CD4-positive, alpha-beta T cell (primary cell): ENCODE measurements at regions not wholly inside any gene's neighbourhood (a gene's known extent, or its start where the extent isn't known, plus 50 kb on each side); places are given as distances from the start of the nearest gene placed in this dataset.

Experiments used
- ATAC-seq: fragments of 200-7000 bp; cut with Tn5 transposase; one replicate; pipeline ENCODE4 v1.10.0; 2022; ENCODE audit warnings: mild to moderate bottlenecking; ENCODE audit not compliant: poor library complexity
- CTCF ChIA-PET: fragments of 350-600 bp; sonication (Branson Sonifier 250); formaldehyde crosslinking; loops from one replicate; lab custom pipeline; 2021; ENCODE audit warnings: antibody characterized with exemption, inconsistent platforms; lab: Charles Lee
- POLR2A ChIA-PET: fragments of 350-600 bp; sonication (Branson Sonifier 250); formaldehyde crosslinking; loops from one replicate; lab custom pipeline; 2021; ENCODE audit warnings: antibody characterized with exemption, inconsistent platforms; lab: Charles Lee
- DNase-seq, 14 experiments: peaks; one replicate each; pipeline ENCODE4 v3.0.0-alpha.2; 2013 to 2020; ENCODE audit warnings: mixed read lengths in 2 of 14
- H3K27ac ChIP-seq, 2 donors: one replicate each; pipeline versions ENCODE4 v1.5.1 to v1.7.0; 2013; ENCODE audit warnings: low read length in 2 of 2, low read depth in 1 of 2, mild to moderate bottlenecking in 1 of 2
- H3K27me3 ChIP-seq, 2 experiments: 1 replicate in 1 of 2; 2 replicates in 1 of 2; pipeline versions ENCODE4 v1.6.1 to v1.7.0; 2013; ENCODE audit warnings: low read length in 2 of 2, control low read depth in 1 of 2, mild to moderate bottlenecking in 1 of 2, moderate library complexity in 1 of 2; ENCODE audit not compliant: insufficient read depth in 2 of 2, control insufficient read depth in 1 of 2
- H3K36me3 ChIP-seq: one replicate; pipeline ENCODE4 v1.6.1; 2013; ENCODE audit warnings: low read length, control low read depth; ENCODE audit not compliant: insufficient read depth
- H3K4me1 ChIP-seq: one replicate; pipeline ENCODE4 v1.6.1; 2013; ENCODE audit warnings: low read length, control low read depth; ENCODE audit not compliant: insufficient read depth
- H3K4me3 ChIP-seq: one replicate; pipeline ENCODE4 v1.5.1; 2013; ENCODE audit warnings: mild to moderate bottlenecking, low read length, moderate library complexity
- H3K9me3 ChIP-seq, 2 experiments: 1 replicate in 1 of 2; 2 replicates in 1 of 2; pipeline versions ENCODE4 v1.6.1 to v1.7.0; 2013; ENCODE audit warnings: low read length in 2 of 2, mild to moderate bottlenecking in 2 of 2, control low read depth in 1 of 2, moderate library complexity in 1 of 2; ENCODE audit not compliant: control insufficient read depth in 1 of 2, insufficient read depth in 1 of 2
- H3K27ac Mint-ChIP-seq: one replicate; pipeline ENCODE4 v1.8.0; 2020; ENCODE audit warnings: mixed read lengths
- H3K27me3 Mint-ChIP-seq: one replicate; pipeline ENCODE4 v1.8.0; 2021; ENCODE audit warnings: mixed read lengths
- H3K36me3 Mint-ChIP-seq: one replicate; pipeline ENCODE4 v1.8.0; 2021; ENCODE audit warnings: low read depth, mixed read lengths
- H3K4me1 Mint-ChIP-seq: one replicate; pipeline ENCODE4 v1.8.0; 2021; ENCODE audit warnings: low read depth, mixed read lengths
- H3K4me3 Mint-ChIP-seq: one replicate; pipeline ENCODE4 v1.8.0; 2020; ENCODE audit warnings: mild to moderate bottlenecking, mixed read lengths
- H3K9me3 Mint-ChIP-seq: one replicate; pipeline ENCODE4 v1.8.0; 2020; ENCODE audit warnings: mixed read lengths
- CTCF ChIP-seq: fragments of 200-600 bp; IDR thresholded peaks from one replicate; pipeline ENCODE4 v1.8.0; 2022; ENCODE audit warnings: antibody characterized with exemption, mild to moderate bottlenecking
- intact Hi-C, 2 experiments: fragments of 100-400 bp; cut with DNase I in 1 of 2; cut with micrococcal nuclease in 1 of 2; formaldehyde crosslinking; loops; one replicate each; pipeline versions ENCODE4 v1.15.1 to v1.9.0; 2023 to 2025; cut with DNase I, micrococcal nuclease

- Histone ChIP-seq H3K27ac (no peak overlapping the region), H3K9me3 (peaks cover 0 to 5% of the 10 kb centered on the region in 2 experiments), H3K27me3 (peaks cover 2 to 11% of the 10 kb centered on the region in 2 experiments), H3K4me3 (no peak overlapping the region), H3K4me1 (no peaks in the 10 kb centered on the region), H3K36me3 (no peaks in the 10 kb centered on the region)
- ATAC-seq (no peak), DNase-seq (no peak)
- peaks cover 4% of the 10 kb centered on the region for H3K9me3 Mint-ChIP-seq
- H3K27me3 Mint-ChIP-seq = peaks cover 41% of the 10 kb centered on the region
- no peak overlapping the region for H3K4me3 Mint-ChIP-seq
- H3K27ac Mint-ChIP-seq = no peak overlapping the region
- no peaks in the 10 kb centered on the region for H3K4me1 Mint-ChIP-seq
- ChIA-PET CTCF (no interaction called here), POLR2A (no interaction called here)
- no peaks in the 10 kb centered on the region for H3K36me3 Mint-ChIP-seq
- no peak for TF ChIP-seq CTCF
- intact Hi-C loops = no loop called here
These were observed 118.0 kb upstream of the CRHR1 start for GRCh38 chr17:45666046-45666600.

DNA sequence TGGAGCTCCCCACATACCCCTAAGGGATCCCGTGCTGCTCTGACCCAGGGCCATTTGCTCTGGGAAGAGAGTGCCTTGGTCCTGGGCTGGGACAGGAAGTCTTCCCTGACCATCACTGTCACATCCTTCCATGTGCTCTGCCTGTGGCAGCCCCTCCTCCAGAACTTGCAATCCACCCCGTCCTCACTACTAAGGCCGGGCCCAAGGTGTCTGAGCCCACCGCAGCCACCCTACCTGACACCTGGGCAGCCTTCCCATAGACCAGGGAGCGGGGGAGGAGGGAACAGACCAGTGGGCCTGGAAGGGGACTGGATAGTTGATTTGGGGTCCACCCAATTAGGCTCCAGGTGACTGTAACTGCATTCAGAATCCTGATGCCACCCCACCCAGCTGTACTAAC lies 117.5 kb upstream of the CRHR1 start:
- no peak for DNase-seq
- Mint-ChIP-seq H3K27ac (no peak overlapping the region), H3K9me3 (peaks cover 4% of the 10 kb centered on the region), H3K4me3 (no peak overlapping the region), H3K36me3 (no peaks in the 10 kb centered on the region), H3K27me3 (peaks cover 36% of the 10 kb centered on the region), H3K4me1 (no peaks in the 10 kb centered on the region)
- Histone ChIP-seq H3K4me3 (no peak overlapping the region), H3K27me3 (peaks cover 2 to 11% of the 10 kb centered on the region in 2 experiments), H3K9me3 (peaks cover 0 to 5% of the 10 kb centered on the region in 2 experiments), H3K4me1 (no peaks in the 10 kb centered on the region), H3K27ac (no peak overlapping the region), H3K36me3 (no peaks in the 10 kb centered on the region)
- ATAC-seq = no peak
- ChIA-PET POLR2A (no interaction called here), CTCF (no interaction called here)
- no peak for TF ChIP-seq CTCF
- intact Hi-C loops = no loop called here

- Mint-ChIP-seq H3K4me3 (no peak overlapping the region), H3K27ac (no peak overlapping the region), H3K9me3 (peaks cover 2% of the 10 kb centered on the region), H3K4me1 (no peaks in the 10 kb centered on the region), H3K27me3 (peaks cover 26% of the 10 kb centered on the region), H3K36me3 (no peaks in the 10 kb centered on the region)
- DNase-seq = no peak
- Histone ChIP-seq H3K36me3 (no peaks in the 10 kb centered on the region), H3K4me3 (no peak overlapping the region), H3K9me3 (peaks cover 0 to under 1% of the 10 kb centered on the region in 2 experiments), H3K4me1 (no peaks in the 10 kb centered on the region), H3K27me3 (peaks cover 2 to 6% of the 10 kb centered on the region in 2 experiments), H3K27ac (no peak overlapping the region)
- no peak for TF ChIP-seq CTCF
- POLR2A ChIA-PET = no interaction called here
- CTCF ChIA-PET = no interaction called here
- intact Hi-C loops = no loop called here
- ATAC-seq = no peak
These were observed 116.4 kb upstream of the CRHR1 start for GRCh38 chr17:45667591-45668171.
